Ovary (tissue), 7 donors: ENCODE measurements at regions not wholly inside any gene's neighbourhood (a gene's known extent, or its start where the extent isn't known, plus 50 kb on each side); places are given as distances from the start of the nearest gene placed in this dataset.

Experiments used
- DNase-seq, 5 donors: peaks; one replicate each; pipeline ENCODE4 v3.0.0-alpha.2; 2019 to 2020
- H3K27ac ChIP-seq, 2 donors: fragments of 200-600 bp; one replicate each; pipeline versions ENCODE4 v1.5.1 to v1.8.0; 2019 to 2022
- H3K27me3 ChIP-seq: fragments of 200-600 bp; one replicate; pipeline ENCODE4 v1.8.0; 2022
- H3K36me3 ChIP-seq: fragments of 200-600 bp; sonication (generic); one replicate; pipeline ENCODE4 v1.5.1; 2019
- H3K4me1 ChIP-seq: one replicate; pipeline ENCODE4 v1.8.1; 2013; ENCODE audit warnings: mild to moderate bottlenecking, moderate library complexity; ENCODE audit not compliant: insufficient read depth
- H3K4me3 ChIP-seq: fragments of 200-600 bp; sonication (generic); one replicate; pipeline ENCODE4 v1.5.1; 2017
- H3K9me3 ChIP-seq, 2 donors: fragments of 200-600 bp in 1 of 2; sonication (generic) in 1 of 2; one replicate each; pipeline versions ENCODE4 v1.5.1 to v1.8.1; 2013 to 2019; ENCODE audit warnings: mild to moderate bottlenecking in 1 of 2, moderate library complexity in 1 of 2
- CTCF ChIP-seq, 3 donors: fragments of 450-650 bp in 2 of 3; fragments of 200-600 bp in 1 of 3; IDR thresholded peaks; one replicate each; pipeline versions ENCODE4 v1.5.1 to v1.8.0; 2016 to 2022; ENCODE audit warnings: antibody characterized with exemption in 3 of 3, mild to moderate bottlenecking in 1 of 3
- EP300 ChIP-seq: sonication (generic); formaldehyde crosslinking; IDR thresholded peaks from one replicate; pipeline ENCODE4 v1.6.1; 2017; ENCODE audit warnings: antibody characterized with exemption
- POLR2A ChIP-seq: fragments of 450-650 bp; IDR thresholded peaks from one replicate; pipeline ENCODE4 v1.6.1; 2017; ENCODE audit warnings: antibody characterized with exemption, mild to moderate bottlenecking, moderate library complexity
- WGBS, 3 donors: extraction: QIAGEN DNeasy Blood & Tissue Kit in 1 of 3; methylation state at CpG; one replicate each; pipeline versions ENCODE4 v1.1.5 to v1.1.7; 2013 to 2017; 5-methylcytosine and 5-hydroxymethylcytosine counted together
- intact Hi-C, 4 donors: fragments of 100-400 bp; cut with DNase I; formaldehyde crosslinking; loops; one replicate each; pipeline versions ENCODE4 v1.11.0 to v1.15.1; 2022 to 2023
- donor health status: DM: no; HTN: no; CAD: no; lungs with moderate emphysema.
- donor health status: DM: no; HTN: no; CAD: no.
- donor health status: Bipolar disorder and iron deficiency.
- donor health status: DM: no; HTN: no; CAD: no.
- donor health status: DM: yes; HTN: yes; CAD: no.

GRCh38 chr1:22321917-22322316, 129.7 kb upstream of the ZBTB40 start:
- no peak for DNase-seq
- no peaks in the 10 kb centered on the region for H3K27me3 ChIP-seq
- 96 to 98% (median 97%) methylated on average over 4 of the region's 4 CpGs for WGBS, 3 donors
- intact Hi-C loops: no loop called here
- no peak overlapping the region for H3K4me3 ChIP-seq
- no peak overlapping the region for H3K27ac ChIP-seq
- TF ChIP-seq EP300: no peak
- no peak for TF ChIP-seq CTCF (IDR thresholded peaks at IDR 0.05)
- no peak for TF ChIP-seq POLR2A
- no peaks in the 10 kb centered on the region for H3K36me3 ChIP-seq
- H3K9me3 ChIP-seq: no peaks in the 10 kb centered on the region
- H3K4me1 ChIP-seq: no peaks in the 10 kb centered on the region

GRCh38 chr1:22323141-22323845, 128.4 kb upstream of the ZBTB40 start:
- intact Hi-C loops: no loop called here
- H3K4me3 ChIP-seq: no peak overlapping the region
- H3K9me3 ChIP-seq: no peaks in the 10 kb centered on the region
- H3K36me3 ChIP-seq: no peaks in the 10 kb centered on the region
- H3K27me3 ChIP-seq: no peaks in the 10 kb centered on the region
- WGBS, 3 donors: 88 to 90% (median 89%) methylated on average over 17 of the region's 17 CpGs
- TF ChIP-seq POLR2A (no peak), CTCF (IDR thresholded peaks at IDR 0.05) (no peak), EP300 (no peak)
- DNase-seq: no peak
- H3K4me1 ChIP-seq: no peaks in the 10 kb centered on the region
- no peak overlapping the region for H3K27ac ChIP-seq

- no peaks in the 10 kb centered on the region for H3K4me1 ChIP-seq
- intact Hi-C loops: no loop called here
- H3K4me3 ChIP-seq: no peak overlapping the region
- DNase-seq: no peak
- H3K9me3 ChIP-seq: no peaks in the 10 kb centered on the region
- WGBS, 3 donors: 79 to 82% (median 79%) methylated on average over 11 of the region's 11 CpGs
- H3K36me3 ChIP-seq: no peaks in the 10 kb centered on the region
- no peaks in the 10 kb centered on the region for H3K27me3 ChIP-seq
- TF ChIP-seq CTCF (IDR thresholded peaks at IDR 0.05) (no peak), EP300 (no peak), POLR2A (no peak)
- no peak overlapping the region for H3K27ac ChIP-seq
Measured at GRCh38 chr1:22323846-22324504, 127.7 kb upstream of the ZBTB40 start.

GRCh38 chr1:22325531-22326371, 125.9 kb upstream of the ZBTB40 start:
- H3K27ac ChIP-seq: no peak overlapping the region
- H3K9me3 ChIP-seq: no peaks in the 10 kb centered on the region
- DNase-seq: no peak
- H3K4me1 ChIP-seq: peaks cover 2% of the 10 kb centered on the region
- intact Hi-C loops: no loop called here
- TF ChIP-seq POLR2A (no peak), EP300 (no peak), CTCF (IDR thresholded peaks at IDR 0.05) (no peak)
- H3K27me3 ChIP-seq: no peaks in the 10 kb centered on the region
- 94 to 96% (median 96%) methylated on average over 10 of the region's 10 CpGs for WGBS, 3 donors
- no peaks in the 10 kb centered on the region for H3K36me3 ChIP-seq
- H3K4me3 ChIP-seq: no peak overlapping the region
